DOHH2 (cell line): ENCODE measurements at regions not wholly inside any gene's neighbourhood (a gene's known extent, or its start where the extent isn't known, plus 50 kb on each side); places are given as distances from the start of the nearest gene placed in this dataset.

Experiments
- H3F3A ChIP-seq: fragments of 200-600 bp; sonication (generic), shearing (Covaris generic); 2 replicates; pipeline ENCODE4 v1.6.0; 2016; ENCODE audit warnings: antibody characterized with exemption, mild to moderate bottlenecking; ENCODE audit not compliant: control insufficient read depth, insufficient read depth
- H3K27ac ChIP-seq: fragments of 200-600 bp; sonication (generic); 2 replicates; pipeline ENCODE4 v1.5.1; 2014; ENCODE audit warnings: low read depth, mild to moderate bottlenecking, low read length, moderate library complexity
- H3K27me3 ChIP-seq: fragments of 200-600 bp; sonication (generic); 2 replicates; pipeline ENCODE4 v1.6.1; 2014; ENCODE audit warnings: mild to moderate bottlenecking, low read length, mixed read lengths; ENCODE audit not compliant: control insufficient read depth
- H3K36me3 ChIP-seq: fragments of 200-600 bp; sonication (generic); 2 replicates; pipeline ENCODE4 v1.6.1; 2014; ENCODE audit warnings: mild to moderate bottlenecking, low read length, moderate library complexity, mixed read lengths; ENCODE audit not compliant: control insufficient read depth
- H3K4me1 ChIP-seq: fragments of 200-600 bp; sonication (generic); 2 replicates; pipeline ENCODE4 v1.6.1; 2014; ENCODE audit warnings: mild to moderate bottlenecking, low read length, mixed read lengths; ENCODE audit not compliant: control insufficient read depth
- H3K4me2 ChIP-seq: fragments of 200-600 bp; sonication (generic); 2 replicates; pipeline ENCODE4 v1.6.0; 2014; ENCODE audit warnings: mild to moderate bottlenecking, low read length, moderate library complexity
- H3K4me3 ChIP-seq: fragments of 200-600 bp; sonication (generic); 2 replicates; pipeline ENCODE4 v1.5.1; 2014; ENCODE audit warnings: mild to moderate bottlenecking, low read length, mixed read lengths
- H3K79me2 ChIP-seq: fragments of 200-600 bp; sonication (generic); 2 replicates; pipeline ENCODE4 v1.6.1; 2014; ENCODE audit warnings: mild to moderate bottlenecking, low read length, mixed read lengths; ENCODE audit not compliant: control insufficient read depth
- H3K9me2 ChIP-seq: fragments of 200-600 bp; sonication (generic); replicated peaks from 2 replicates; pipeline ENCODE4 v1.6.1; 2014; ENCODE audit warnings: mild to moderate bottlenecking, low read length, mixed read lengths; ENCODE audit not compliant: control insufficient read depth
- H3K9me3 ChIP-seq: fragments of 200-600 bp; sonication (generic); 2 replicates; pipeline ENCODE4 v1.6.1; 2014; ENCODE audit warnings: antibody characterized with exemption, low read length, mixed read lengths; ENCODE audit not compliant: control insufficient read depth, insufficient read depth
- H4K20me1 ChIP-seq: fragments of 200-600 bp; sonication (generic); 2 replicates; pipeline ENCODE4 v1.6.0; 2014; ENCODE audit warnings: low read depth, mild to moderate bottlenecking, antibody characterized with exemption, low read length, moderate library complexity; ENCODE audit not compliant: control insufficient read depth, insufficient read depth
- EZH2phosphoT487 ChIP-seq: fragments of 200-600 bp; sonication (generic); IDR thresholded peaks from 2 replicates; pipeline ENCODE4 v1.6.1; 2017; ENCODE audit warnings: borderline replicate concordance, mild to moderate bottlenecking, antibody characterized with exemption, low read length, moderate library complexity, mixed read lengths
- TF ChIP-seq, protein P1 (sequence below): fragments of 200-600 bp; sonication (generic); IDR thresholded peaks from one replicate; pipeline ENCODE4 v1.5.1; 2014; ENCODE audit warnings: antibody characterized with exemption, mild to moderate bottlenecking, low read depth, low read length; ENCODE audit not compliant: poor library complexity, severe bottlenecking

DNA sequence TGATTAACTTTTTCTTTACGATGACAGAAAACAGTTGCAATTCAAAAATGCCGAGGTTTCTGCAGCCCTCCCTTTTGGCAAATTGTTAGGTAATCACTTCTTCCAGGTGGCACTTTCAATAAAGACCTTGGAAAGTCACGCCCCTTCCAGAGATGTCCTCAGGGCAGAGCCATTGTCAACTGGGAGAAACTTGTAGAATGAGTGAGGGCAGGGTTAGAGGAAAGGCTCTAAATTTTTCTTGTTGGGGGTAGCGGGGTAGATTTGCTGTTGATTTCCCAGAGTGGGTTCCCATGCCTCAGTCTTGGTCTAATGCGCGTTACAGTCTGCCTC is 421.1 kb downstream of the FGF9 start:
- no peaks in the 10 kb centered on the region for H3F3A ChIP-seq
- no peak overlapping the region for H3K4me2 ChIP-seq
- no peaks in the 10 kb centered on the region for H3K4me1 ChIP-seq
- H3K9me3 ChIP-seq, result no peaks in the 10 kb centered on the region
- no peak overlapping the region for H3K27ac ChIP-seq
- TF ChIP-seq, protein P1, sequence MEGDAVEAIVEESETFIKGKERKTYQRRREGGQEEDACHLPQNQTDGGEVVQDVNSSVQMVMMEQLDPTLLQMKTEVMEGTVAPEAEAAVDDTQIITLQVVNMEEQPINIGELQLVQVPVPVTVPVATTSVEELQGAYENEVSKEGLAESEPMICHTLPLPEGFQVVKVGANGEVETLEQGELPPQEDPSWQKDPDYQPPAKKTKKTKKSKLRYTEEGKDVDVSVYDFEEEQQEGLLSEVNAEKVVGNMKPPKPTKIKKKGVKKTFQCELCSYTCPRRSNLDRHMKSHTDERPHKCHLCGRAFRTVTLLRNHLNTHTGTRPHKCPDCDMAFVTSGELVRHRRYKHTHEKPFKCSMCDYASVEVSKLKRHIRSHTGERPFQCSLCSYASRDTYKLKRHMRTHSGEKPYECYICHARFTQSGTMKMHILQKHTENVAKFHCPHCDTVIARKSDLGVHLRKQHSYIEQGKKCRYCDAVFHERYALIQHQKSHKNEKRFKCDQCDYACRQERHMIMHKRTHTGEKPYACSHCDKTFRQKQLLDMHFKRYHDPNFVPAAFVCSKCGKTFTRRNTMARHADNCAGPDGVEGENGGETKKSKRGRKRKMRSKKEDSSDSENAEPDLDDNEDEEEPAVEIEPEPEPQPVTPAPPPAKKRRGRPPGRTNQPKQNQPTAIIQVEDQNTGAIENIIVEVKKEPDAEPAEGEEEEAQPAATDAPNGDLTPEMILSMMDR, result no peak
- TF ChIP-seq EZH2phosphoT487, result no peak
- H3K27me3 ChIP-seq, result no peaks in the 10 kb centered on the region
- H3K36me3 ChIP-seq, result no peaks in the 10 kb centered on the region
- H4K20me1 ChIP-seq, result no peaks in the 10 kb centered on the region
- H3K4me3 ChIP-seq, result no peak overlapping the region
- no peaks in the 10 kb centered on the region for H3K9me2 ChIP-seq
- no peaks in the 10 kb centered on the region for H3K79me2 ChIP-seq

DNA sequence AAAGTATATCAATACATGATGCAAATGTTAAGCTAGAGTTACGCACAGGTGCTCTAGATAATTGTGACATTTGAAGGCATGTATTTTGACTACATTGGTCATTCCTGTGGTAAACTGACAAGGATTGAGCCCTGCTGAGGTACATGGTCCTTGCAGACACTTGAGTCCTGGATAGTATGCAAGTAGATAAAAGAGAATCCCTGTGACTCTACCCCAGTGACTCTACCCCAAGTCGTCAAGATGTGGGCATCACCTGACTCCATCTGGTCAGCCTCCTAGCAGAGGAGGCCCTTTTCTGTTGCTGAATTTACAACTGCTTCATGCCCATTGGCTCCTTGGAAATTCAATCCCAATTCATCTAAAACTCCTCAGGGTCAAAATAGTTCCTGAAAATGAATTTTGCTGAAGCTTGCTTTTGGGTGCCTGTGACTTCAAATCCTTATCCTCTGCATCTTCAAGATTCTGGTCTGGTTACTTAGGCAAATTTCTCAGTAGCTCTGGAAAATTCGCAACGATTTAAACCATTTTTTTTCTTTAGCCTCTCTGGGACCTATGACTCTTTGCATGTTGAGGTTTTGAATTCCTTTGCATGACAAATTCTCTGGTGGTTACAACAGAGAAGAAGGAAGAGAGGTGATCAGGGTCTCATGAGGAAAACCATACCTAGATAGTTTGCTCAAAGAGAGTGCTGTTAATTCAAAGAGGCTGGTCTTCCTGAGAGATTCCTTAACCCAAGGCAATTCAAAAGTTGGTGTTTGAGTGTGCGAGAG is 422.1 kb downstream of the FGF9 start:
- Histone ChIP-seq H3K4me1 (no peaks in the 10 kb centered on the region), H3K4me3 (no peak overlapping the region), H4K20me1 (no peaks in the 10 kb centered on the region), H3K27me3 (no peaks in the 10 kb centered on the region), H3K4me2 (no peak overlapping the region), H3K79me2 (no peaks in the 10 kb centered on the region), H3K27ac (no peak overlapping the region), H3K9me2 (no peaks in the 10 kb centered on the region), H3K9me3 (no peaks in the 10 kb centered on the region), H3F3A (no peaks in the 10 kb centered on the region), H3K36me3 (no peaks in the 10 kb centered on the region)
- TF ChIP-seq, protein P1, result no peak
- TF ChIP-seq EZH2phosphoT487, result no peak

DNA sequence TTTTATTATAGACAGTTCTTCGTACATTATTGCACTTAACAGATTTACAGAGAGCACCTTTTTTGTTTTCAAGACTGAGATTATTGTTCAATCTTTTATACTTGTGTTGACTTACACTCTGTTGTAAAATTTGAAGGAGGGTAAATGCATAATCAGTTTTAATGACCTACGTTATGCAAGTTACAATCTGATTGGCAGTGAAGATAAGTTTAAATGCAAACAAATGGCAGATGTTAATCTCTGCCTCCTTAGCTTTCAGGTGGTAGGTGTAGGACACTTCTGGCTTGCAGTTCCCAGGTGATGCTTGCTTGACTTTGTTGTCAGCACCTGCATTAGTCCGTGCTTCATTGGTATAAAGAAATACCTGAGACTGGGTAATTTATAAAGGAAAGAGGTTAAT is 424.9 kb downstream of the FGF9 start:
- H3K4me2 ChIP-seq, result no peak overlapping the region

More for the DNA sequence above, 424.9 kb downstream of the FGF9 start:
- Histone ChIP-seq H3K27me3 (no peaks in the 10 kb centered on the region), H3K36me3 (no peaks in the 10 kb centered on the region), H3K27ac (no peak overlapping the region), H3K9me3 (peaks cover 4% of the 10 kb centered on the region; the same call in 1 of the 2 replicates), H3K4me1 (no peaks in the 10 kb centered on the region), H3F3A (no peaks in the 10 kb centered on the region), H3K79me2 (no peaks in the 10 kb centered on the region), H3K4me3 (no peak overlapping the region), H4K20me1 (no peaks in the 10 kb centered on the region), H3K9me2 (no peaks in the 10 kb centered on the region)
- no peak for TF ChIP-seq EZH2phosphoT487
- TF ChIP-seq, protein P1, result no peak
